HT1080 (cell line): ENCODE measurements at regions not wholly inside any gene's neighbourhood (a gene's known extent, or its start where the extent isn't known, plus 50 kb on each side); places are given as distances from the start of the nearest gene placed in this dataset.
"Not testable (repeated sequence)": the region's sequence is repeated elsewhere in the genome, so short reads cannot be mapped to it uniquely, and the experiment has no call there.

Experiments
- DNase-seq: peaks from one replicate; pipeline ENCODE4 v3.0.0-alpha.2; 2015; ENCODE audit warnings: low read depth

- DNase-seq, result no peak
Observed at GRCh38 chr6:137968901-137969300, 101.8 kb downstream of the TNFAIP3 start.

- DNase-seq, result no peak
Observed at GRCh38 chr6:137969874-137970273, 102.8 kb downstream of the TNFAIP3 start.

- DNase-seq, result no peak
Observed at GRCh38 chr6:137970368-137970767, 103.3 kb downstream of the TNFAIP3 start.

DNA sequence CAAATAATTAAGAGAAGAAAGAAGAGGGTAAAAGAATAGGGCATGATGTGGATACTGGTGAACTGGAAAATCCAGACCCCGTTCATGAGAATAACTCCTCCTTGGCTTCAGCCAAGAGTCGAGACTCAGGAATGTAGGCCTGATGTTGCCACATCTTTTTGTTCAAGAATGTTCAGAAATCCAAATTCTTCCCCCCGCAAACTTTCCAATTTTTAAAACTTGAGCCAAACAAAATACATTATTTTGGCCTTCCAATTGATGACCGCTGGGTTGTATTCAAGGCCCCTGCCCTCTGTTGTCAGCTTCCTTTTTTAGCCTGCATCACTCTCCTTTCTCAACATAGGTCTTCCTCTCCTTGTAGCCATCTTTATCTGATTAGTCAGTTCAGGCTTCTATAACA lies 106.1 kb downstream of the TNFAIP3 start:
- DNase-seq, result no peak

- DNase-seq, result peak; percentile 26
Observed at GRCh38 chr6:137975188-137975940, 108.3 kb downstream of the TNFAIP3 start.

GRCh38 chr6:137976430-137976829 lies 109.4 kb downstream of the TNFAIP3 start:
- DNase-seq, result no peak

GRCh38 chr6:137977206-137977605 lies 110.1 kb downstream of the TNFAIP3 start:
- no peak for DNase-seq

- no peak for DNase-seq
Observed at GRCh38 chr6:137977814-137978213, 110.8 kb downstream of the TNFAIP3 start.

DNA sequence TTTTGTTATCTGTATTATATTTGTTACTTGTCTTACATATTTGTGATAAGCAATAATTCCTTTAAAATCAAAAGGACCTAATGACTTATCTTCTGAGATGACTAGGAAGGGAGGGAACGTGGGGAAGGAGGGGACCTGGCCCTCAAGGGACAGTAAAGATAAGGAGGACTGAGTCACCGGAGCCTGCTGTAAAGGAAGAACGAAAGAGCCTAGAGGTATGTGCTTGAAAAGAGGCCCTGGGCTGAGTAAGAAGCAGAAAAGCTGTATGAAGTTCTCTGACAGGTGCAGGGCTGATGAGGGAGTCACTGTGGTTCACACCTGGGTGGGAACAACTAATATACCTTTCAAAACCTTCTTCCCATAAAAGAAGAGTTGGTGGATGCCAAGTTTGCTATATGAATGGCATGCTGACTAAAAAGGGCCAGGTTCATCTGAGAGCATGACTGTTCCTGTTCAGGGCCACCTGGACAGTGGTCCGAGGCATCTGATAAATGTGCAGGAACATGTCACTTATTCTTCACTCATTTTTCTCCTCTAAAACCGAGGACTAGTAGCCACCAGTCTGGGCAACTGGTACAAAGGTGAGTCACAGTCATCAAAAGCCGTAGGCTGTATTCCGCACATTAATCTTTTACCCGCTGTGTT lies 111.3 kb downstream of the TNFAIP3 start:
- peak; percentile 10 for DNase-seq

DNA sequence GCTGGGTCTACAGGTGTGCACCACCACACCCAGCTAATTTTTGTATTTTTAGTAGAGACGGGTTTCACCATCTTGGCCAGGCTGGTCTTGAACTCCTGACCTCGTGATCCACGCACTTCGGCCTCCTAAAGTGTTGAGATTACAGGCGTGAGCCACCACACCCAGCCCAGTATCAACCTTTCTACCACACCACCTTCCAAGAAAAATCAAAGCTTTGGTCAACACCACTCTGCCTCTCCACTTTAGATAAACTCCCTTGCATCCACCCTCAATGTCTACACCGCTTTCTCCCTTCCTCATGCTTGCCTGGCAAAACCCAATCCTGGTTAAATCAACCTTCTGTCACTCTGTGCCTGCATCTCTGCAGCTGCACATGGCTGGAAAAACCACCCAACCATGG lies 112.2 kb downstream of the TNFAIP3 start:
- DNase-seq, result not testable (repeated sequence)

DNA sequence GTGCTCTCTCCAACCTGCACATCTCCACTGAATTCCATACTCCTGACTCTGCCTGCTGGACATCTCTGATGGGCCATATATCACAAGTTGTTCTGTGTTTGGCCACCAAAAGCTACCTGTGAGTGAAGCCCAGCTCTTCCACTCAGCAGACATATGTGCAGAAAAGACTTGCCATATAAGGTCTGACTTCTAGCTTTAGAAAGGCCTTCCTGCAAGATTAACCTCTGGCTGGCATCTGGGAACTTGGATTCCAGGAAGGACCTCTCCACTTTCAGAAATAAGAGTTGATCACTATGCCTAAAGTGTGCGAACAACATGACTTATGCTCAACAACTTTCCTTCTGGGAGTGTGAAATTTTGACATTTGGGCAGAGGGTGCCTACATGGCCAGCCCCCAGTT lies 113.7 kb downstream of the TNFAIP3 start:
- no peak for DNase-seq

GRCh38 chr6:137981758-137982157 lies 114.7 kb downstream of the TNFAIP3 start:
- no peak for DNase-seq

GRCh38 chr6:137982418-137983189 lies 115.5 kb downstream of the TNFAIP3 start:
- no peak for DNase-seq

GRCh38 chr6:137983269-137983668 lies 116.2 kb downstream of the TNFAIP3 start:
- DNase-seq, result no peak

DNA sequence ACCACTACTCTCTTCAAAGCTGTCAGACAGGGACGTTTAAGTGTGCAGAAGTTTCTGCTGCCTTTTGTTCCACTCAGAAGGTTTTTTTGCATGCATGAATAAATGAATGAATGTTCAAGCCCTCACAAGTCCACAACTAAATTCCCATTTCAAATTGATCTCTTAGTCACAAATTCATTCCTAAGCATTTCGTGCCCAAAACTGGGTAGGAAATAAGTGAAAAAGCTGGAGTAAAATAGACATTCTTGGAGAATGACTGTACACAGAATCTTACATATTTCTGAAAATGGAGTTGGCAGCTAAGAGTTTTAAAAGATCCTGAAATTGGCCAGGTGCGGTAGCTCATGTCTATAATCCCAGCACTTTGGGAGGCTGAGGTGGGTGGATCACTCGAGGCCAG lies 117.6 kb downstream of the PERP start:
- peak; percentile 14 for DNase-seq

GRCh38 chr6:137995371-137995770 lies 111.8 kb downstream of the PERP start:
- DNase-seq, result no peak

- DNase-seq, result no peak
Observed at GRCh38 chr6:137998461-137999019, 108.7 kb downstream of the PERP start.

DNA sequence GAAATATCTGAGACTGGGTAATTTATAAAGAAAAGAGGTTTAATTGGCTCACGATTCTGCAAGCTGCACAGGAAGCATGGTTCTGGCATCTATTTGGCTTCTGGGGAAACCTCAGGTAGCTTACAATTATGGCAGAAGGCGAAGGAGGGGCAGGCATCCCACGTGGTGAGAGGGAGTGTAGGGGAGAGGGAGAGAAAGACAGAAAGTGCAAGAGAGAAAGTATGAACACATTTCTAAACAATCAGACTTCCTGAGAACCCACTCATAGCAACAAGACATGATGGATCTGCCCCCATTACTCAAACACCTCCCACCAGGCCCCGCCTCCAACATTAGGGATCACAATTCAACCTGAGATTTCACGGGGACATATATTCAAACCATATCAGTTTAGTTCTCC lies 107.4 kb downstream of the PERP start:
- DNase-seq, result no peak

GRCh38 chr6:138000941-138001340 lies 106.3 kb downstream of the PERP start:
- no peak for DNase-seq

DNA sequence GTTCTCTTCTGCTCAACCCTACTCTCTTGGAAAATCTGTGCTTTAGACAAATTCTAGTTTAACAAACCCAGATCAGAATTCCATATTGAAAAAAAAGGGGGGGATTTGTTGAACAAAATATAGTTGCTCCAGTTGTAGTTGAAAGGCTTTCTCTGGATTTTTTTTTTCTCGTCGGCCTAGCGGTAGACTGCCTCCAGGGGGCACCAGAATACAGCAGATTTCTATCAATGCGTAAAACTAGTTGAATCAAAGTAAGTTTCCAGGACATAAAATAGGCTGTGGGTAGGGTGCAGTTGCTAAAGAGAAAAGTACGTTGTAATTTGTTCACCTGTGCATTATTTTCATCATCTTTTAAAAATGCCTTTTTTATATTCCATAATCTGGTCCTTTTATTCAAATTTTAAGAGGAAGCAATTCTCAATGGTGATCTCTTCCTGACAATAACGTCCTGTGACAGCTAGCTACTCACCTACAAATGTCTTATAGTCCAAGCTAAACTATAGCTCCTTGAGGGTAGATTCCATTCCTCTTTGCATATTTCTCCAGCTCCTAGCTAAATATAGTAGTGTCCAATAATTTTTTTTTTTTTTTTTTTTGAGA lies 105.4 kb downstream of the PERP start:
- DNase-seq, result peak; percentile 55

DNA sequence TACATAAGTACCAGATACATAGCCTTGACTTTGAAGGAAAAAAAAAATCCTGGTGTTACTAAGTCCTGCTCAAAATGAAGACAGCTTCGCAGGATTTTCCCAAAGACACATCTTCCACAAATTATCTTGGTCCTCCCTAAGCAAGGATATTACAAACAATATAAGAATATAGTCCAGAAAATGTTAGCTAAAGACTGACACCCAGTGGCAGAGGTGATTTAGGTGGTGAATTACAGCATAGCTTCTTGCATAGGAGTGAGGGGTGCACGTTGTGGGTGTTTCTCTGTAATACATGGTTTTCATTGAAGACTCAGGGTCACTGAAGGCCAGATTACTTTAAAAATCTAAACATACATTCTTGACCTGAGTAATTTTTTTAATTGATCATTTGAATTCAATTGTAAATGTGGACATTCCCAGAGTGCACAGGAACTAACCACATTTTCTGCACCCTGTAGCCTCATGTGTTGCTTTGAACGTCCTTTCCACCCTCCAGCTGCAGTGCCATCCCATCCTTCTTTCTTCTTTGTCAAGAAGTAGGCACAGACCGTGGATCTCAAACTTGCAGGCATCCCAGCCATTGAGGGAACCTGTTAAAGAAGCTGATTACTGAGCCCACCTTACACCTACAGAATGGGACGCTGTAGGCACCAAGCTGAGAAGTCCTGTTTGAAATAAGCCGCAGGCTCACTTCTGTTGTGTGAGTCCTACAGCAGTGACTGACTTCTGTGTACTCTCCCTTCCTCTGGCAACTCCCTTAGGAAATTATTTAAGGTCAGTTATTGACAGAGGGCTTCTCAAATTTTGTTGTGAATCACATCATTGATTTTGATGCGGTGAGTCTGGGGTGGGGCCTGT lies 102.6 kb downstream of the PERP start:
- DNase-seq, result peak; percentile 37
